ENCODE measurements at regions not wholly inside any gene's neighbourhood (a gene's known extent, or its start where the extent isn't known, plus 50 kb on each side); places are given as distances from the start of the nearest gene placed in this dataset.

DNA sequence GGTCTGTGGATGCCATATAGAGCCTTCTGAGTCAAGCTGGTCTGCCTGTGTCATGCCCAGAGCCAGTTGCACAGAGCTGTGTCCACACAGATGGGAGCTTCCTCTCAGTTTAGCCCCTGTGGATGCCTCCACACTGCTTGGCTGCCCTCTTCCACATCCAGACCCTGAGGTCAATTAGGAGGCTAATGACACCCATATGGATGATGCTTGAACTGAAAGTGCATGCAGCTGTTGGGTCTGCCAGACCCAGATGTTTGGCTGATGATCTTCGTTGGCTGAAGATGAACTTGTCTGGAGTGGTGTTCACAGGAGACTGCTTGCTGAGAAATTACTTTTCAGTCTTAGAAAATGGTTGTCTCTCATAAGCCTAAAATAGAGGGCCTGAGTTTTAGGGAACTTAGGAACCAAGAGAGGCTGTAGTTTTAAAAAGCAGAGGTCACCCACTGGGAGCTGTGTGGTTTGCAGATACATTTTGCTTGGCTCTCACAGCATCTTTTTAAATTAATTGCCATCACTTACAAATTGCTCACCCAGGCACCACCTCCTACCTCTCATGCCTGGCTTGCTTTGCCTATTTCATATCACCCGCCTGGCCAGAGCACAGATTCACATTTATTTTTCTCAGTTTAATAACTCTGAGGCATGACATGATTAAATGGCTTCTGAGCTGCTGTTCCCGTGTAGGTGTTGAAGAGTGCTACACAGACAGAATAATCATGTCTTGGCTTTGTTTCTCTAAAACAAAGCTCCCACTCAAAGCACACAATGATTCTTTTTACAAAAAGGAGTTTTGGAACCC is 176.1 kb downstream of the MINAR1 start:
- TF ChIP-seq, protein P1, sequence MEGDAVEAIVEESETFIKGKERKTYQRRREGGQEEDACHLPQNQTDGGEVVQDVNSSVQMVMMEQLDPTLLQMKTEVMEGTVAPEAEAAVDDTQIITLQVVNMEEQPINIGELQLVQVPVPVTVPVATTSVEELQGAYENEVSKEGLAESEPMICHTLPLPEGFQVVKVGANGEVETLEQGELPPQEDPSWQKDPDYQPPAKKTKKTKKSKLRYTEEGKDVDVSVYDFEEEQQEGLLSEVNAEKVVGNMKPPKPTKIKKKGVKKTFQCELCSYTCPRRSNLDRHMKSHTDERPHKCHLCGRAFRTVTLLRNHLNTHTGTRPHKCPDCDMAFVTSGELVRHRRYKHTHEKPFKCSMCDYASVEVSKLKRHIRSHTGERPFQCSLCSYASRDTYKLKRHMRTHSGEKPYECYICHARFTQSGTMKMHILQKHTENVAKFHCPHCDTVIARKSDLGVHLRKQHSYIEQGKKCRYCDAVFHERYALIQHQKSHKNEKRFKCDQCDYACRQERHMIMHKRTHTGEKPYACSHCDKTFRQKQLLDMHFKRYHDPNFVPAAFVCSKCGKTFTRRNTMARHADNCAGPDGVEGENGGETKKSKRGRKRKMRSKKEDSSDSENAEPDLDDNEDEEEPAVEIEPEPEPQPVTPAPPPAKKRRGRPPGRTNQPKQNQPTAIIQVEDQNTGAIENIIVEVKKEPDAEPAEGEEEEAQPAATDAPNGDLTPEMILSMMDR (conservative IDR thresholded peaks at IDR 0.05; ENCODE audit: low read depth, low read length): no peak
- TF ChIP-seq EZH2phosphoT487 (IDR thresholded peaks at IDR 0.05; ENCODE audit: borderline replicate concordance, low read length): no peak

Data from PC-3 (cell line).